Glutamatergic neuron (in vitro differentiated cells): ENCODE measurements at regions not wholly inside any gene's neighbourhood (a gene's known extent, or its start where the extent isn't known, plus 50 kb on each side); places are given as distances from the start of the nearest gene placed in this dataset.

Source experiments
- DNase-seq: peaks from one replicate; pipeline ENCODE4 v3.0.0; 2022
- H3K27ac Mint-ChIP-seq: one replicate; pipeline ENCODE4 v1.8.0; 2020; ENCODE audit warnings: mild to moderate bottlenecking, mixed read lengths, inconsistent platforms; ENCODE audit not compliant: unreplicated experiment
- H3K27me3 Mint-ChIP-seq: one replicate; pipeline ENCODE4 v1.8.0; 2020; ENCODE audit warnings: mild to moderate bottlenecking, moderate library complexity, mixed read lengths, inconsistent platforms; ENCODE audit not compliant: unreplicated experiment
- H3K36me3 Mint-ChIP-seq: one replicate; pipeline ENCODE4 v1.8.0; 2020; ENCODE audit warnings: mild to moderate bottlenecking, mixed read lengths, inconsistent platforms; ENCODE audit not compliant: unreplicated experiment
- H3K4me1 Mint-ChIP-seq: one replicate; pipeline ENCODE4 v1.8.0; 2020; ENCODE audit warnings: mild to moderate bottlenecking, low read depth, mixed read lengths, inconsistent platforms; ENCODE audit not compliant: unreplicated experiment
- H3K4me3 Mint-ChIP-seq: one replicate; pipeline ENCODE4 v1.8.0; 2020; ENCODE audit warnings: mild to moderate bottlenecking, mixed read lengths, inconsistent platforms; ENCODE audit not compliant: unreplicated experiment
- H3K9me3 Mint-ChIP-seq: one replicate; pipeline ENCODE4 v1.8.0; 2020; ENCODE audit warnings: mild to moderate bottlenecking, moderate library complexity, mixed read lengths, inconsistent platforms; ENCODE audit not compliant: unreplicated experiment
- CTCF ChIP-seq: fragments of 200-600 bp; sonication (generic); IDR thresholded peaks from one replicate; pipeline ENCODE4 v1.5.0; 2021; ENCODE audit not compliant: partially characterized antibody, unreplicated experiment

GRCh38 chr14:25615174-25615573 lies 565.2 kb upstream of the STXBP6 start:
- Mint-ChIP-seq H3K4me3 (no peak overlapping the region), H3K9me3 (no peaks in the 10 kb centered on the region), H3K36me3 (no peaks in the 10 kb centered on the region), H3K4me1 (no peaks in the 10 kb centered on the region), H3K27me3 (no peaks in the 10 kb centered on the region), H3K27ac (no peak overlapping the region)
- no peak for TF ChIP-seq CTCF
- no peak for DNase-seq

- TF ChIP-seq CTCF, result no peak
- Mint-ChIP-seq H3K4me3 (no peak overlapping the region), H3K4me1 (no peaks in the 10 kb centered on the region), H3K9me3 (no peaks in the 10 kb centered on the region), H3K27me3 (no peaks in the 10 kb centered on the region), H3K27ac (no peak overlapping the region), H3K36me3 (no peaks in the 10 kb centered on the region)
- DNase-seq, result no peak
Measured at GRCh38 chr14:25607192-25607591, 557.2 kb upstream of the STXBP6 start.

GRCh38 chr14:25602106-25602505 lies 552.2 kb upstream of the STXBP6 start:
- no peak for TF ChIP-seq CTCF
- Mint-ChIP-seq H3K9me3 (no peaks in the 10 kb centered on the region), H3K4me3 (no peak overlapping the region), H3K4me1 (no peaks in the 10 kb centered on the region), H3K36me3 (no peaks in the 10 kb centered on the region), H3K27me3 (no peaks in the 10 kb centered on the region), H3K27ac (no peak overlapping the region)
- no peak for DNase-seq

GRCh38 chr14:25588751-25589150 lies 538.8 kb upstream of the STXBP6 start:
- peaks cover 3% of the 10 kb centered on the region for H3K27me3 Mint-ChIP-seq
- no peak for TF ChIP-seq CTCF
- H3K9me3 Mint-ChIP-seq, result peaks cover 7% of the 10 kb centered on the region
- peaks cover 7% of the 10 kb centered on the region for H3K36me3 Mint-ChIP-seq
- no peak overlapping the region for H3K4me3 Mint-ChIP-seq
- no peak overlapping the region for H3K27ac Mint-ChIP-seq
- no peak for DNase-seq
- no peaks in the 10 kb centered on the region for H3K4me1 Mint-ChIP-seq

GRCh38 chr14:25574628-25575325 lies 524.8 kb upstream of the STXBP6 start:
- no peak for DNase-seq
- no peak overlapping the region for H3K27ac Mint-ChIP-seq
- no peaks in the 10 kb centered on the region for H3K27me3 Mint-ChIP-seq
- peaks cover 5% of the 10 kb centered on the region for H3K4me1 Mint-ChIP-seq
- H3K9me3 Mint-ChIP-seq, result no peaks in the 10 kb centered on the region
- TF ChIP-seq CTCF, result no peak
- H3K36me3 Mint-ChIP-seq, result no peaks in the 10 kb centered on the region
- H3K4me3 Mint-ChIP-seq, result no peak overlapping the region
